CD4-positive, CD25-positive, alpha-beta regulatory T cell (primary cell): ENCODE measurements at regions not wholly inside any gene's neighbourhood (a gene's known extent, or its start where the extent isn't known, plus 50 kb on each side); places are given as distances from the start of the nearest gene placed in this dataset.

Experiments used
- ATAC-seq, 2 donors: fragments of 150-1000 bp; cut with Tn5 transposase; one replicate each; pipeline ENCODE4 v1.10.0; 2021; ENCODE audit warnings: low read depth in 2 of 2, moderate number of reproducible peaks in 2 of 2, moderate library complexity in 1 of 2
- DNase-seq, 3 donors: peaks; one replicate each; pipeline versions ENCODE4 v3.0.0 to v3.0.0-alpha.2; 2012 to 2022; ENCODE audit warnings: mixed read lengths in 1 of 3
- H3K27ac ChIP-seq: one replicate; pipeline ENCODE4 v1.7.0; 2013; ENCODE audit warnings: mild to moderate bottlenecking, low read length; ENCODE audit not compliant: insufficient read depth, poor library complexity, severe bottlenecking
- H3K27me3 ChIP-seq: one replicate; pipeline ENCODE4 v1.7.0; 2013; ENCODE audit warnings: low read length; ENCODE audit not compliant: control insufficient read depth, insufficient read depth
- H3K36me3 ChIP-seq: one replicate; pipeline ENCODE4 v1.7.0; 2013; ENCODE audit warnings: mild to moderate bottlenecking, low read length, moderate library complexity; ENCODE audit not compliant: control insufficient read depth, insufficient read depth
- H3K4me1 ChIP-seq: 2 replicates; pipeline ENCODE4 v1.7.0; 2013; ENCODE audit warnings: mild to moderate bottlenecking, low read length; ENCODE audit not compliant: insufficient read depth, control insufficient read depth, poor library complexity, severe bottlenecking
- H3K4me3 ChIP-seq: one replicate; pipeline ENCODE4 v1.7.0; 2013; ENCODE audit warnings: low read depth, mild to moderate bottlenecking, low read length, moderate library complexity
- H3K9me3 ChIP-seq, 2 experiments: 1 replicate in 1 of 2; 2 replicates in 1 of 2; pipeline ENCODE4 v1.7.0; 2013; ENCODE audit warnings: low read length in 2 of 2, mild to moderate bottlenecking in 1 of 2, moderate library complexity in 1 of 2; ENCODE audit not compliant: control insufficient read depth in 2 of 2
- H3K27ac Mint-ChIP-seq, 3 donors: one replicate each; pipeline ENCODE4 v1.8.0; 2020 to 2022; ENCODE audit warnings: mild to moderate bottlenecking in 3 of 3, mixed read lengths in 3 of 3, moderate library complexity in 2 of 3
- H3K27me3 Mint-ChIP-seq: one replicate; pipeline ENCODE4 v1.8.0; 2022; ENCODE audit warnings: mild to moderate bottlenecking, mixed read lengths
- H3K36me3 Mint-ChIP-seq: one replicate; pipeline ENCODE4 v1.8.0; 2020; ENCODE audit warnings: mixed read lengths
- H3K4me1 Mint-ChIP-seq, 4 donors: one replicate each; pipeline ENCODE4 v1.8.0; 2020 to 2022; ENCODE audit warnings: mixed read lengths in 4 of 4, mild to moderate bottlenecking in 1 of 4
- H3K4me3 Mint-ChIP-seq, 4 donors: one replicate each; pipeline ENCODE4 v1.8.0; 2020 to 2022; ENCODE audit warnings: mild to moderate bottlenecking in 4 of 4, mixed read lengths in 4 of 4, moderate library complexity in 3 of 4
- H3K9me3 Mint-ChIP-seq, 7 donors: one replicate each; pipeline ENCODE4 v1.8.0; 2020 to 2022; ENCODE audit warnings: mixed read lengths in 7 of 7, mild to moderate bottlenecking in 3 of 7, moderate library complexity in 2 of 7

- DNase-seq: no peak
- no peaks in the 10 kb centered on the region for H3K27me3 ChIP-seq
- Mint-ChIP-seq H3K27ac (no peak overlapping the region), H3K4me3 (no peak overlapping the region), H3K27me3 (no peaks in the 10 kb centered on the region), H3K36me3 (no peaks in the 10 kb centered on the region), H3K4me1 (no peaks in the 10 kb centered on the region), H3K9me3 (peaks cover 1 to 32% (median 9%) of the 10 kb centered on the region in 7 donors)
- H3K36me3 ChIP-seq: no peaks in the 10 kb centered on the region
- no peak overlapping the region for H3K4me3 ChIP-seq
- ATAC-seq: no peak
- H3K4me1 ChIP-seq: no peaks in the 10 kb centered on the region
- H3K9me3 ChIP-seq: no peaks in the 10 kb centered on the region
- H3K27ac ChIP-seq: no peak overlapping the region
Measured at GRCh38 chr11:79708319-79708932, 267.6 kb upstream of the TENM4 start.

GRCh38 chr11:79705648-79706047 lies 264.8 kb upstream of the TENM4 start:
- peaks cover 0 to 12% of the 10 kb centered on the region in 2 experiments for H3K9me3 ChIP-seq
- H3K4me1 ChIP-seq: no peaks in the 10 kb centered on the region
- Mint-ChIP-seq H3K27me3 (no peaks in the 10 kb centered on the region), H3K9me3 (peaks cover 2 to 34% (median 11%) of the 10 kb centered on the region in 7 donors), H3K4me3 (no peak overlapping the region), H3K36me3 (no peaks in the 10 kb centered on the region), H3K27ac (no peak overlapping the region), H3K4me1 (no peaks in the 10 kb centered on the region)
- H3K36me3 ChIP-seq: no peaks in the 10 kb centered on the region
- H3K27me3 ChIP-seq: no peaks in the 10 kb centered on the region
- DNase-seq (no peak), ATAC-seq (no peak)
- no peak overlapping the region for H3K27ac ChIP-seq
- H3K4me3 ChIP-seq: no peak overlapping the region

GRCh38 chr11:79702303-79702702 lies 261.5 kb upstream of the TENM4 start:
- DNase-seq (no peak), ATAC-seq (no peak)
- Mint-ChIP-seq H3K4me1 (no peaks in the 10 kb centered on the region), H3K27ac (no peak overlapping the region), H3K4me3 (no peak overlapping the region), H3K36me3 (no peaks in the 10 kb centered on the region), H3K9me3 (peaks cover 2 to 34% (median 11%) of the 10 kb centered on the region in 7 donors), H3K27me3 (no peaks in the 10 kb centered on the region)
- H3K4me3 ChIP-seq: no peak overlapping the region
- H3K27me3 ChIP-seq: no peaks in the 10 kb centered on the region
- no peaks in the 10 kb centered on the region for H3K36me3 ChIP-seq
- H3K4me1 ChIP-seq: no peaks in the 10 kb centered on the region
- no peak overlapping the region for H3K27ac ChIP-seq
- H3K9me3 ChIP-seq: peaks cover 0 to 16% of the 10 kb centered on the region in 2 experiments

- H3K4me1 Mint-ChIP-seq: no peaks in the 10 kb centered on the region
- H3K27me3 Mint-ChIP-seq: no peaks in the 10 kb centered on the region
- Histone ChIP-seq H3K4me3 (no peak overlapping the region), H3K4me1 (no peaks in the 10 kb centered on the region), H3K9me3 (peaks cover 0 to 16% of the 10 kb centered on the region in 2 experiments), H3K27me3 (no peaks in the 10 kb centered on the region), H3K27ac (no peak overlapping the region), H3K36me3 (no peaks in the 10 kb centered on the region)
- H3K36me3 Mint-ChIP-seq: no peaks in the 10 kb centered on the region
- H3K27ac Mint-ChIP-seq: no peak overlapping the region
- DNase-seq (no peak), ATAC-seq (no peak)
- H3K4me3 Mint-ChIP-seq: no peak overlapping the region
- peaks cover 2 to 22% (median 8%) of the 10 kb centered on the region in 7 donors for H3K9me3 Mint-ChIP-seq
Measured at GRCh38 chr11:79699246-79699645, 258.4 kb upstream of the TENM4 start.

- H3K27me3 ChIP-seq: no peaks in the 10 kb centered on the region
- no peaks in the 10 kb centered on the region for H3K4me1 Mint-ChIP-seq
- H3K36me3 Mint-ChIP-seq: no peaks in the 10 kb centered on the region
- H3K27me3 Mint-ChIP-seq: no peaks in the 10 kb centered on the region
- no peak for DNase-seq
- H3K4me3 Mint-ChIP-seq: no peak overlapping the region
- no peaks in the 10 kb centered on the region for H3K36me3 ChIP-seq
- peaks cover 1 to 15% (median 4%) of the 10 kb centered on the region in 7 donors for H3K9me3 Mint-ChIP-seq
- H3K4me3 ChIP-seq: no peak overlapping the region
- H3K9me3 ChIP-seq: peaks cover 0 to 16% of the 10 kb centered on the region in 2 experiments
- H3K27ac Mint-ChIP-seq: no peak overlapping the region
- H3K4me1 ChIP-seq: no peaks in the 10 kb centered on the region
- H3K27ac ChIP-seq: no peak overlapping the region
- no peak for ATAC-seq
Measured at GRCh38 chr11:79697905-79698304, 257.1 kb upstream of the TENM4 start.

- no peaks in the 10 kb centered on the region for H3K36me3 Mint-ChIP-seq
- no peak overlapping the region for H3K27ac Mint-ChIP-seq
- H3K9me3 ChIP-seq: no peaks in the 10 kb centered on the region
- no peaks in the 10 kb centered on the region for H3K4me1 Mint-ChIP-seq
- H3K4me1 ChIP-seq: no peaks in the 10 kb centered on the region
- no peak overlapping the region for H3K4me3 ChIP-seq
- no peak for DNase-seq
- H3K9me3 Mint-ChIP-seq: peaks cover 0 to 5% (median under 1%) of the 10 kb centered on the region in 7 donors
- no peak overlapping the region for H3K27ac ChIP-seq
- no peak overlapping the region for H3K4me3 Mint-ChIP-seq
- no peak for ATAC-seq
- H3K27me3 ChIP-seq: no peaks in the 10 kb centered on the region
- H3K36me3 ChIP-seq: no peaks in the 10 kb centered on the region
- no peaks in the 10 kb centered on the region for H3K27me3 Mint-ChIP-seq
Measured at GRCh38 chr11:79694368-79694767, 253.5 kb upstream of the TENM4 start.

GRCh38 chr11:79691445-79691844 lies 250.6 kb upstream of the TENM4 start:
- no peak for ATAC-seq
- H3K36me3 Mint-ChIP-seq: no peaks in the 10 kb centered on the region
- Histone ChIP-seq H3K27me3 (no peaks in the 10 kb centered on the region), H3K4me3 (no peak overlapping the region), H3K4me1 (no peaks in the 10 kb centered on the region), H3K9me3 (no peaks in the 10 kb centered on the region), H3K27ac (no peak overlapping the region), H3K36me3 (no peaks in the 10 kb centered on the region)
- no peak overlapping the region for H3K27ac Mint-ChIP-seq
- H3K4me1 Mint-ChIP-seq: no peaks in the 10 kb centered on the region
- peaks cover 0 to 5% (median 2%) of the 10 kb centered on the region in 7 donors for H3K9me3 Mint-ChIP-seq
- no peak overlapping the region for H3K4me3 Mint-ChIP-seq
- H3K27me3 Mint-ChIP-seq: no peaks in the 10 kb centered on the region
- DNase-seq: no peak

GRCh38 chr11:79686703-79687419 lies 246.0 kb upstream of the TENM4 start:
- no peaks in the 10 kb centered on the region for H3K36me3 Mint-ChIP-seq
- H3K27ac Mint-ChIP-seq: no peak overlapping the region
- H3K27me3 Mint-ChIP-seq: no peaks in the 10 kb centered on the region
- H3K9me3 ChIP-seq: no peaks in the 10 kb centered on the region
- H3K27me3 ChIP-seq: no peaks in the 10 kb centered on the region
- no peak for DNase-seq
- no peaks in the 10 kb centered on the region for H3K4me1 Mint-ChIP-seq
- no peaks in the 10 kb centered on the region for H3K4me1 ChIP-seq
- H3K27ac ChIP-seq: no peak overlapping the region
- H3K4me3 ChIP-seq: no peak overlapping the region
- no peak for ATAC-seq
- H3K9me3 Mint-ChIP-seq: peaks cover 0 to 11% (median 1%) of the 10 kb centered on the region in 7 donors
- H3K4me3 Mint-ChIP-seq: no peak overlapping the region
- no peaks in the 10 kb centered on the region for H3K36me3 ChIP-seq
